WERI-Rb-1 (cell line): ENCODE measurements at regions not wholly inside any gene's neighbourhood (a gene's known extent, or its start where the extent isn't known, plus 50 kb on each side); places are given as distances from the start of the nearest gene placed in this dataset.
"Not testable (repeated sequence)": the region's sequence is repeated elsewhere in the genome, so short reads cannot be mapped to it uniquely, and the experiment has no call there.

ENCODE experiments used
- DNase-seq: peaks from one replicate; pipeline ENCODE4 v3.0.0-alpha.2; 2020
- H3K27ac ChIP-seq: fragments of 250-450 bp; sonication (Bioruptor Pico); 2 replicates; pipeline ENCODE4 v1.5.1; 2020; ENCODE audit warnings: mild to moderate bottlenecking, moderate library complexity
- H3K27me3 ChIP-seq: fragments of 250-450 bp; sonication (Bioruptor Pico); 2 replicates; pipeline ENCODE4 v1.5.1; 2021; ENCODE audit warnings: mild to moderate bottlenecking, low read depth, moderate library complexity; ENCODE audit not compliant: insufficient read depth, severe bottlenecking
- H3K36me3 ChIP-seq: fragments of 250-450 bp; sonication (Bioruptor Pico); 2 replicates; pipeline ENCODE4 v1.5.1; 2020; ENCODE audit warnings: mild to moderate bottlenecking, moderate library complexity
- H3K4me3 ChIP-seq: 2 replicates; pipeline ENCODE4 v1.5.1; 2011; ENCODE audit warnings: low read depth, mild to moderate bottlenecking, control low read depth, low read length
- H3K9me3 ChIP-seq: fragments of 250-450 bp; sonication (Bioruptor Pico); 2 replicates; pipeline ENCODE4 v1.5.1; 2021; ENCODE audit warnings: mild to moderate bottlenecking, moderate library complexity; ENCODE audit not compliant: severe bottlenecking
- TF ChIP-seq, protein P1 (sequence below): IDR thresholded peaks from 2 replicates; pipeline ENCODE4 v1.5.1; 2011; ENCODE audit warnings: low read depth, mild to moderate bottlenecking, control low read depth, inconsistent platforms, low read length

DNA sequence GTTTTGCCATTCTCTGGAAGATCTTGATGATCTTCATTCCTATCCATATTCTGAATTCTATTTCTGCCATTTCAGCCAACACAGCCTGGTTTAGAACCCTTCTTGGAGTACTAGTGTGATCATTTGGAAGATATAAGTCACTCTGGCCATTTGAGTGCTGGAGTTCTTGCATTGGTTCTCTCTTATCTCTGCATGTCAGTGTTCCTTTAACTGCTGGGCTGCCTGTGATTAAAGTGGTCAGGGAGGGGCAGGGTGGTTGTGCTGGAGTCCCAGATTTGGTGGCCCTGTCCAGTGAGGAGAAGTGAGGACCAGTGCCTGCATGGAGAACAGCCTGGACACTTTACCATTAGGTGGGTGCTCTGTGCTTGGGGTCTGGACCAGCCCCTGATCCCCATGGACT is 173.0 kb downstream of the SOD2 start:
- H3K27ac ChIP-seq, result no peak overlapping the region
- H3K36me3 ChIP-seq, result no peaks in the 10 kb centered on the region
- TF ChIP-seq, protein P1, sequence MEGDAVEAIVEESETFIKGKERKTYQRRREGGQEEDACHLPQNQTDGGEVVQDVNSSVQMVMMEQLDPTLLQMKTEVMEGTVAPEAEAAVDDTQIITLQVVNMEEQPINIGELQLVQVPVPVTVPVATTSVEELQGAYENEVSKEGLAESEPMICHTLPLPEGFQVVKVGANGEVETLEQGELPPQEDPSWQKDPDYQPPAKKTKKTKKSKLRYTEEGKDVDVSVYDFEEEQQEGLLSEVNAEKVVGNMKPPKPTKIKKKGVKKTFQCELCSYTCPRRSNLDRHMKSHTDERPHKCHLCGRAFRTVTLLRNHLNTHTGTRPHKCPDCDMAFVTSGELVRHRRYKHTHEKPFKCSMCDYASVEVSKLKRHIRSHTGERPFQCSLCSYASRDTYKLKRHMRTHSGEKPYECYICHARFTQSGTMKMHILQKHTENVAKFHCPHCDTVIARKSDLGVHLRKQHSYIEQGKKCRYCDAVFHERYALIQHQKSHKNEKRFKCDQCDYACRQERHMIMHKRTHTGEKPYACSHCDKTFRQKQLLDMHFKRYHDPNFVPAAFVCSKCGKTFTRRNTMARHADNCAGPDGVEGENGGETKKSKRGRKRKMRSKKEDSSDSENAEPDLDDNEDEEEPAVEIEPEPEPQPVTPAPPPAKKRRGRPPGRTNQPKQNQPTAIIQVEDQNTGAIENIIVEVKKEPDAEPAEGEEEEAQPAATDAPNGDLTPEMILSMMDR, result no peak
- no peaks in the 10 kb centered on the region for H3K9me3 ChIP-seq
- no peak for DNase-seq
- H3K27me3 ChIP-seq, result peaks cover 43% of the 10 kb centered on the region
- no peak overlapping the region for H3K4me3 ChIP-seq

DNA sequence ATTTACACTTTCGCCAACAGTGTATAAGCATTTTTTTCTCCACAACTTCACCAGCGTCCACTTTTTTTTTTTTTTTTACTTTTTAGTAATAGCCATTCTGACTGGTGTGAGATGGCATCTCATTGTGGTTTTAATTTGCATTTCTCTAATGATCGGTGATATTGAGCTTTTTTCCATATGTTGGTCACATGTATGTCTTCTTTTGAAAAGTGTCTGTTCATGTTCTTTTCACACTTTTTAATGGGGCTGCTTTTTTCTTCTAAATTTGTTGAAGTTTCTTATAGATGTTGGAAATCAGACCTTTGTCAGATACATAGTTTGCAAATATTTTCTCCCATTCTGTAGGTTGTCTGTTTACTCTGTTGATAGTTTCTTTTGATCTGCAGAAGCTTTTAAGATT is 177.2 kb downstream of the SOD2 start:
- not testable (repeated sequence) for H3K9me3 ChIP-seq, H3K27ac ChIP-seq, H3K4me3 ChIP-seq, H3K36me3 ChIP-seq, DNase-seq
- H3K27me3 ChIP-seq, result peaks cover 56% of the 10 kb centered on the region

DNA sequence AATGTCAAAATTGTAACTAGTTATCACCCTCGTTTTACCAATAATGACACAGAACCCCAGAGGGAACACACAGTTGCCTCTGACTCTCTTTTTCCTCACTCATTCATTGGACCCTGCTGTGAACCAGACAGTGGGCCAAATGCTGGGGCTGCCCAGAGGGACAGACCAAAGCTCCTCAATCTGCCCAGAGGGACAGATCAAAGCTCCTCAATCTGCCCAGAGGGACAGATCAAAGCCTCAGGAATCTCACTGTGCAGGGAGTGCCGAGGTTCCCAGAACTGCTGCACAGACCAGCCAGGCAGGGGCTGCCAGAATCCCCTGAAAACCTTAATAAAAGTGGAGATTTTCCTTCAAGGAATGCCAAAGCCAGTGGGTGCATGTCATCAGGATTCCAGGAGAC is 179.1 kb downstream of the SOD2 start:
- Histone ChIP-seq H3K27me3 (peaks cover 68% of the 10 kb centered on the region), H3K4me3 (no peak overlapping the region), H3K36me3 (no peaks in the 10 kb centered on the region), H3K27ac (no peak overlapping the region), H3K9me3 (no peaks in the 10 kb centered on the region)
- DNase-seq, result no peak
- TF ChIP-seq, protein P1, result no peak

DNA sequence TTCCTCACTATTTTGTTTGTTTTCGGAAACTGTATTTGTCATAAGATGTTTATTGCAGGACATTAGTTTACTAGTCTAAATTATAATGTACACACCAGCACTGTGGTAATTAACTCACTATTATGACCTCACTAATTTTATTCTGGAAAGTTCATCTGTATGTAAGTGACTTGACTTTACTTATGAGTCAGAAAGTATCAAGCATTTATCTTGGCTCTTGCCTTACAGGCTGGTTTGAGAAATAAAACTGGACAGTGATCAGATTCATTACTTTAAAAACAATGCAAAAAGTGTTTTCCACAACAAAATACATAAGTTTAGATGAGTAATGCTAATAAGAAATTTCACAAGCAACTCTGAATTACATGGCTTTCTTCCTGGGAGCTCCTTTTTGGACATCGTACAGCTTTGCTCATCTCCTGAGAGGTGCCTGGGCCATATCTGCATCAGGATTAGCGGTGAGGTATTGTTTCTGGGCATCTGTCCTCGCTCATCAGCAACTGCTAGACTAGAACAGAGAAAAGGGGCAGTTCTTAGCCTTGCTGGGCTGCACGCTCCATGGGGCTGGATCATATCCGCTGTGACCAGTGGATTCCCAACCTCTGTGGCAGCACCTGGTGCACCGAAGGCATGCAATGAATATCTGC is 179.8 kb downstream of the SOD2 start:
- Histone ChIP-seq H3K36me3 (no peaks in the 10 kb centered on the region), H3K27me3 (peaks cover 73% of the 10 kb centered on the region), H3K9me3 (no peaks in the 10 kb centered on the region), H3K4me3 (no peak overlapping the region), H3K27ac (no peak overlapping the region)
- no peak for DNase-seq
- TF ChIP-seq, protein P1, result no peak

DNA sequence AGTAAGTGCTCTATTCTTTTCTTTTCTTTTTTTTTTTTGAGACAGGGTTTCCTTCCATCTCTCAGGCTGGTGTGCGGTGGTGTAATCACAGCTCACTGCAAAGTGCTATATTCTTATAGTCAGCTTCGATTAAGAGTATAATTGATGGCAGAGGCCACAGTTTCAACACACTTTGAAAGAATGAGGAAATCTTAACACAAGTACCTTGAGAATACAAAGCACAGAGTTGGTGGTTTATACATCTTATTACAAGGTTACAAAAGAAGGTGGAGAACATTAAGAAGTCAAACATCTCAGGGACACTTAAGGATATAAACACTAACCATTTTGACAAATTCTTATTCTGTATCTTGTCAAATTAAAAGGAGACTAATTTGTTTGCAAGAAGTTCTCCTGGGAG is 180.5 kb downstream of the SOD2 start:
- H3K27ac ChIP-seq, result no peak overlapping the region
- peaks cover 77% of the 10 kb centered on the region for H3K27me3 ChIP-seq
- no peak overlapping the region for H3K4me3 ChIP-seq
- no peak for DNase-seq
- H3K36me3 ChIP-seq, result no peaks in the 10 kb centered on the region
- H3K9me3 ChIP-seq, result no peaks in the 10 kb centered on the region
- TF ChIP-seq, protein P1, result no peak

DNA sequence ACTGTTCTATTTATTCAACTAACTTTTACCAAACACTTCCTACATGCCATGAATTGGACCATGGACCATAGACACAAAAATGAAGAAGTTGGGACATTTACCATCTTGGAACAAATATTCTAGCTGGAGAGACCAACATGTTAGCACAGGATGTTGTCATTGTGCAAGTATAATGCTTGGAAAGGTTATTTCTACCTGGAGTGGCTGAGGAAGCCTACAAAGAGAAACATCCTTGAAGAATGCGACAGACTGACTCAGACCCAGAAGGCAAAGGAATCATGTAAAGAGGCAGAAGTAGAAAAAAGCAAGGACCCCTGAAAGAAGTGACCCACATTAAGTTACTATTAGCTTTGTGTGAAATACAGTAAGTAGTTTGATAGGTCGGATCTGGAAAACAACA is 180.9 kb downstream of the SOD2 start:
- no peak for DNase-seq
- TF ChIP-seq, protein P1, result no peak
- Histone ChIP-seq H3K36me3 (no peaks in the 10 kb centered on the region), H3K27me3 (peaks cover 79% of the 10 kb centered on the region), H3K4me3 (no peak overlapping the region), H3K27ac (no peak overlapping the region), H3K9me3 (no peaks in the 10 kb centered on the region)
